ENCODE measurements at regions not wholly inside any gene's neighbourhood (a gene's known extent, or its start where the extent isn't known, plus 50 kb on each side); places are given as distances from the start of the nearest gene placed in this dataset.

- intact Hi-C loops (cut with DNase I): no loop called here
- Histone ChIP-seq H3K4me3 (no peak overlapping the region), H3K27me3 (no peaks in the 10 kb centered on the region), H3K27ac (no peak overlapping the region), H3K4me1 (peaks cover 17% of the 10 kb centered on the region), H3K9me3 (no peaks in the 10 kb centered on the region), H3K36me3 (no peaks in the 10 kb centered on the region)
- DNase-seq (ENCODE audit: extremely low spot score in 2 of 2): no peak
- no peak for TF ChIP-seq CTCF (IDR thresholded peaks at IDR 0.05)
- TF ChIP-seq POLR2A (IDR thresholded peaks at IDR 0.05): no peak
- no peak for TF ChIP-seq POLR2AphosphoS5 (IDR thresholded peaks at IDR 0.05; ENCODE audit: insufficient read depth in 1 of 2, low read depth in 1 of 2)
Observed at GRCh38 chr6:106910999-106911949, 63.3 kb downstream of the CD24 start.

GRCh38 chr6:106908386-106908840 lies 66.1 kb downstream of the CD24 start:
- no peak for TF ChIP-seq POLR2A (IDR thresholded peaks at IDR 0.05)
- TF ChIP-seq POLR2AphosphoS5 (IDR thresholded peaks at IDR 0.05; ENCODE audit: insufficient read depth in 1 of 2, low read depth in 1 of 2): peak; percentile 11 to 28
- no peak for DNase-seq (ENCODE audit: extremely low spot score in 2 of 2)
- no peaks in the 10 kb centered on the region for H3K27me3 ChIP-seq
- intact Hi-C loops (cut with DNase I): no loop called here
- no peaks in the 10 kb centered on the region for H3K36me3 ChIP-seq
- no peak overlapping the region for H3K4me3 ChIP-seq
- no peaks in the 10 kb centered on the region for H3K9me3 ChIP-seq
- H3K27ac ChIP-seq: no peak overlapping the region
- peaks cover 17% of the 10 kb centered on the region for H3K4me1 ChIP-seq

- Histone ChIP-seq H3K36me3 (no peaks in the 10 kb centered on the region), H3K27me3 (no peaks in the 10 kb centered on the region), H3K4me1 (peaks cover 17% of the 10 kb centered on the region), H3K9me3 (no peaks in the 10 kb centered on the region), H3K4me3 (no peak overlapping the region), H3K27ac (no peak overlapping the region)
- DNase-seq (ENCODE audit: extremely low spot score in 2 of 2): no peak
- intact Hi-C loops (cut with DNase I): no loop called here
- TF ChIP-seq POLR2A (IDR thresholded peaks at IDR 0.05) (no peak), CTCF (IDR thresholded peaks at IDR 0.05) (no peak), POLR2AphosphoS5 (IDR thresholded peaks at IDR 0.05; ENCODE audit: insufficient read depth in 1 of 2, low read depth in 1 of 2) (peak in 1 of 2 donors; percentile 11)
Observed at GRCh38 chr6:106907754-106908153, 66.8 kb downstream of the CD24 start.

GRCh38 chr6:106906232-106906631 lies 68.3 kb downstream of the CD24 start:
- no peak overlapping the region for H3K4me3 ChIP-seq
- DNase-seq (ENCODE audit: extremely low spot score in 2 of 2): no peak
- no peak overlapping the region for H3K27ac ChIP-seq
- no peaks in the 10 kb centered on the region for H3K36me3 ChIP-seq
- peaks cover 11% of the 10 kb centered on the region for H3K4me1 ChIP-seq
- no peaks in the 10 kb centered on the region for H3K27me3 ChIP-seq
- intact Hi-C loops (cut with DNase I): no loop called here
- no peak for TF ChIP-seq CTCF (IDR thresholded peaks at IDR 0.05)
- no peak for TF ChIP-seq POLR2AphosphoS5 (IDR thresholded peaks at IDR 0.05; ENCODE audit: insufficient read depth in 1 of 2, low read depth in 1 of 2)
- no peak for TF ChIP-seq POLR2A (IDR thresholded peaks at IDR 0.05)
- H3K9me3 ChIP-seq: peaks cover under 1% of the 10 kb centered on the region

- peaks cover 4% of the 10 kb centered on the region for H3K4me1 ChIP-seq
- no peaks in the 10 kb centered on the region for H3K36me3 ChIP-seq
- H3K4me3 ChIP-seq: no peak overlapping the region
- no peak overlapping the region for H3K27ac ChIP-seq
- intact Hi-C loops (cut with DNase I): no loop called here
- TF ChIP-seq CTCF (IDR thresholded peaks at IDR 0.05): no peak
- no peak for TF ChIP-seq POLR2A (IDR thresholded peaks at IDR 0.05)
- no peak for TF ChIP-seq POLR2AphosphoS5 (IDR thresholded peaks at IDR 0.05; ENCODE audit: insufficient read depth in 1 of 2, low read depth in 1 of 2)
- no peak for DNase-seq (ENCODE audit: extremely low spot score in 2 of 2)
- no peaks in the 10 kb centered on the region for H3K27me3 ChIP-seq
- peaks cover 6% of the 10 kb centered on the region for H3K9me3 ChIP-seq
Observed at GRCh38 chr6:106903299-106903698, 71.2 kb downstream of the CD24 start.
